Left lung (tissue), 4 donors: ENCODE measurements at regions not wholly inside any gene's neighbourhood (a gene's known extent, or its start where the extent isn't known, plus 50 kb on each side); places are given as distances from the start of the nearest gene placed in this dataset.

Source experiments
- ATAC-seq: fragments of 200-7000 bp; cut with Tn5 transposase; one replicate; pipeline ENCODE4 v1.9.1; 2020; ENCODE audit warnings: moderate library complexity
- DNase-seq, 4 donors: peaks; one replicate each; pipeline ENCODE4 v3.0.0-alpha.2; 2013 to 2020
- H3K27ac ChIP-seq, 2 donors: fragments of 200-600 bp; sonication (generic) in 1 of 2; one replicate each; pipeline versions ENCODE4 v1.5.0 to v1.8.0; 2020 to 2021
- H3K27me3 ChIP-seq, 2 donors: fragments of 200-600 bp; sonication (generic) in 1 of 2; one replicate each; pipeline versions ENCODE4 v1.5.0 to v1.8.0; 2020 to 2021
- H3K36me3 ChIP-seq, 2 donors: fragments of 200-600 bp; sonication (generic) in 1 of 2; one replicate each; pipeline versions ENCODE4 v1.5.0 to v1.8.0; 2020 to 2021
- H3K4me1 ChIP-seq, 2 donors: fragments of 200-600 bp; one replicate each; pipeline ENCODE4 v1.8.0; 2021
- H3K4me3 ChIP-seq, 2 donors: fragments of 200-600 bp; sonication (generic) in 1 of 2; one replicate each; pipeline versions ENCODE4 v1.5.0 to v1.8.0; 2020 to 2021; ENCODE audit warnings: mild to moderate bottlenecking in 1 of 2
- H3K9me3 ChIP-seq, 2 donors: fragments of 200-600 bp; sonication (generic) in 1 of 2; one replicate each; pipeline versions ENCODE4 v1.5.0 to v1.8.0; 2020 to 2021
- CTCF ChIP-seq, 2 donors: fragments of 200-600 bp; sonication (generic) in 1 of 2; IDR thresholded peaks; one replicate each; pipeline versions ENCODE4 v1.5.0 to v1.8.0; 2021; ENCODE audit warnings: antibody characterized with exemption in 2 of 2
- intact Hi-C, 2 donors: fragments of 100-400 bp; cut with DNase I; formaldehyde crosslinking; loops; one replicate each; pipeline versions ENCODE4 v1.11.2 to v1.14.2; 2022
- donor health status: DM: no; HTN: yes; CAD: no.
- donor health status: DM: no; HTN: no; CAD: no.

GRCh38 chr16:35405526-35405925 is 1946.1 kb downstream of the TP53TG3F start:
- ATAC-seq: no peak
- no peak for DNase-seq
- Histone ChIP-seq H3K36me3 (no peaks in the 10 kb centered on the region), H3K27me3 (no peaks in the 10 kb centered on the region), H3K9me3 (peaks cover 0 to 4% of the 10 kb centered on the region in 2 donors), H3K27ac (no peak overlapping the region), H3K4me1 (no peaks in the 10 kb centered on the region), H3K4me3 (no peak overlapping the region)
- intact Hi-C loops: no loop called here
- TF ChIP-seq CTCF (IDR thresholded peaks at IDR 0.05): no peak

GRCh38 chr16:35409503-35409902 is 1950.1 kb downstream of the TP53TG3F start:
- intact Hi-C loops: no loop called here
- ATAC-seq (no peak), DNase-seq (no peak)
- Histone ChIP-seq H3K27ac (no peak overlapping the region), H3K9me3 (peaks cover 0 to 9% of the 10 kb centered on the region in 2 donors), H3K4me3 (no peak overlapping the region), H3K4me1 (no peaks in the 10 kb centered on the region), H3K36me3 (no peaks in the 10 kb centered on the region), H3K27me3 (no peaks in the 10 kb centered on the region)
- no peak for TF ChIP-seq CTCF (IDR thresholded peaks at IDR 0.05)

GRCh38 chr16:35410438-35410837 is 1951.0 kb downstream of the TP53TG3F start:
- Histone ChIP-seq H3K4me3 (no peak overlapping the region), H3K27ac (no peak overlapping the region), H3K27me3 (no peaks in the 10 kb centered on the region), H3K4me1 (no peaks in the 10 kb centered on the region), H3K36me3 (no peaks in the 10 kb centered on the region), H3K9me3 (peaks cover 0 to 11% of the 10 kb centered on the region in 2 donors)
- ATAC-seq: no peak
- DNase-seq: no peak
- intact Hi-C loops: no loop called here
- TF ChIP-seq CTCF (IDR thresholded peaks at IDR 0.05): no peak

GRCh38 chr16:35411156-35411555 is 1951.7 kb downstream of the TP53TG3F start:
- Histone ChIP-seq H3K9me3 (peaks cover 0 to 9% of the 10 kb centered on the region in 2 donors), H3K36me3 (no peaks in the 10 kb centered on the region), H3K27ac (no peak overlapping the region), H3K27me3 (no peaks in the 10 kb centered on the region), H3K4me1 (no peaks in the 10 kb centered on the region), H3K4me3 (no peak overlapping the region)
- TF ChIP-seq CTCF (IDR thresholded peaks at IDR 0.05): no peak
- no peak for DNase-seq
- no peak for ATAC-seq
- intact Hi-C loops: no loop called here

- Histone ChIP-seq H3K36me3 (no peaks in the 10 kb centered on the region), H3K4me1 (no peaks in the 10 kb centered on the region), H3K4me3 (no peak overlapping the region), H3K27ac (no peak overlapping the region), H3K9me3 (peaks cover 0 to 9% of the 10 kb centered on the region in 2 donors), H3K27me3 (no peaks in the 10 kb centered on the region)
- DNase-seq (no peak), ATAC-seq (no peak)
- intact Hi-C loops: no loop called here
- TF ChIP-seq CTCF (IDR thresholded peaks at IDR 0.05): no peak
Observed at GRCh38 chr16:35414139-35414538, 1954.7 kb downstream of the TP53TG3F start.
